ENCODE measurements at regions not wholly inside any gene's neighbourhood (a gene's known extent, or its start where the extent isn't known, plus 50 kb on each side); places are given as distances from the start of the nearest gene placed in this dataset.

GRCh38 chr12:126898562-126898961 lies 1368.4 kb upstream of the TMEM132C start:
- TF ChIP-seq CTCF (IDR thresholded peaks at IDR 0.05; ENCODE audit: low read depth, low read length) (no peak), POLR2A (IDR thresholded peaks at IDR 0.05; ENCODE audit: extremely low read depth, insufficient read length) (no peak), MAX (IDR thresholded peaks at IDR 0.05; ENCODE audit: low read depth, low read length) (no peak)
